Astrocyte of the spinal cord (primary cell): ENCODE measurements at regions not wholly inside any gene's neighbourhood (a gene's known extent, or its start where the extent isn't known, plus 50 kb on each side); places are given as distances from the start of the nearest gene placed in this dataset.

Experiments used
- DNase-seq: peaks from one replicate; pipeline ENCODE4 v3.0.0; 2011; ENCODE audit warnings: low read depth, low spot score
- H3K4me3 ChIP-seq: 2 replicates; pipeline ENCODE4 v1.5.1; 2011; ENCODE audit warnings: low read depth, mild to moderate bottlenecking, low read length, moderate library complexity
- in situ Hi-C: cut with HindIII; loops from 2 replicates; pipeline ENCODE4 v1.10.0; 2017; ENCODE audit warnings: low sequenced_read_pairs
- TF ChIP-seq, protein P1 (sequence below): IDR thresholded peaks from 2 replicates; pipeline ENCODE4 v1.5.1; 2012; ENCODE audit warnings: low read depth, mild to moderate bottlenecking, low read length, inconsistent platforms

DNA sequence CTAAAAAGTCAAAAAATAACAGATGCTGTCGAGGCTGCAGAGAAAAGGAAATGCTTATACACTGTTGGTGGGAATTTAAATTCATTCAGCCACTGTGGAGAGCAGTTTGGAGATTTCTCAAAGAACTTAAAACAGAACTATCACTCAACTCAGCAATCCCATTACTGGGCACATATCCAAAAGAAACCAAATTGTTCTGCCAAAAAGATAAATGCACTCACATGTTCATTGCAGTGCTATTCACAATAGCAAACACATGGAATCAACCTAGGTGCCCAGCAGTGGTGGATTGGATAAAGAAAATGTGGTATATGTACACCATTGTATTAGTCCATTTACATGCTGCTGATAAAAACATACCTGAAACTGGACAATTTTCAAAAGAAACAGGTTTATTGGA lies 116.0 kb upstream of the VGLL2 start:
- DNase-seq, result no peak

DNA sequence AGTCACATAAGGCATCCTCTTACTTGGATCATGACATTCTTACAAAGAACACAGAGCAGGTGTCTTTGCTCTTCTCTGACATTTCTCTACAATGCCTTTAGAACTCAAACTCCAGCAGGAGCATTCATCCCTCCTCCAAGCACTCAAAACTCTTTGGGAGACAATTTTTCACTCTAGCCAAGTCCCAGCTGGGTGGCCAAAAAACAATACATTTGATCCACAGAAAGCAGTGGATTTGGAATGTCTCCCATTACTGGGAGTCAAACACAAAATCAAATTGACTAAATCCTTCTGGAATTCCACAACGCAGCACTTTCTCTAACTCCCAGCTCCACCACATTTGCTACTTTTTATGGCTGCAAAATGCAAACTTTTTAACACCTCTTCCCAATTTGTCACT lies 108.6 kb upstream of the VGLL2 start:
- in situ Hi-C loops, result no loop called here
- no peak overlapping the region for H3K4me3 ChIP-seq
- DNase-seq, result no peak
- TF ChIP-seq, protein P1, sequence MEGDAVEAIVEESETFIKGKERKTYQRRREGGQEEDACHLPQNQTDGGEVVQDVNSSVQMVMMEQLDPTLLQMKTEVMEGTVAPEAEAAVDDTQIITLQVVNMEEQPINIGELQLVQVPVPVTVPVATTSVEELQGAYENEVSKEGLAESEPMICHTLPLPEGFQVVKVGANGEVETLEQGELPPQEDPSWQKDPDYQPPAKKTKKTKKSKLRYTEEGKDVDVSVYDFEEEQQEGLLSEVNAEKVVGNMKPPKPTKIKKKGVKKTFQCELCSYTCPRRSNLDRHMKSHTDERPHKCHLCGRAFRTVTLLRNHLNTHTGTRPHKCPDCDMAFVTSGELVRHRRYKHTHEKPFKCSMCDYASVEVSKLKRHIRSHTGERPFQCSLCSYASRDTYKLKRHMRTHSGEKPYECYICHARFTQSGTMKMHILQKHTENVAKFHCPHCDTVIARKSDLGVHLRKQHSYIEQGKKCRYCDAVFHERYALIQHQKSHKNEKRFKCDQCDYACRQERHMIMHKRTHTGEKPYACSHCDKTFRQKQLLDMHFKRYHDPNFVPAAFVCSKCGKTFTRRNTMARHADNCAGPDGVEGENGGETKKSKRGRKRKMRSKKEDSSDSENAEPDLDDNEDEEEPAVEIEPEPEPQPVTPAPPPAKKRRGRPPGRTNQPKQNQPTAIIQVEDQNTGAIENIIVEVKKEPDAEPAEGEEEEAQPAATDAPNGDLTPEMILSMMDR, result no peak

More for the DNA sequence above, 116.0 kb upstream of the VGLL2 start:
- TF ChIP-seq, protein P1, result no peak
- in situ Hi-C loops, result no loop called here
- H3K4me3 ChIP-seq, result no peak overlapping the region

DNA sequence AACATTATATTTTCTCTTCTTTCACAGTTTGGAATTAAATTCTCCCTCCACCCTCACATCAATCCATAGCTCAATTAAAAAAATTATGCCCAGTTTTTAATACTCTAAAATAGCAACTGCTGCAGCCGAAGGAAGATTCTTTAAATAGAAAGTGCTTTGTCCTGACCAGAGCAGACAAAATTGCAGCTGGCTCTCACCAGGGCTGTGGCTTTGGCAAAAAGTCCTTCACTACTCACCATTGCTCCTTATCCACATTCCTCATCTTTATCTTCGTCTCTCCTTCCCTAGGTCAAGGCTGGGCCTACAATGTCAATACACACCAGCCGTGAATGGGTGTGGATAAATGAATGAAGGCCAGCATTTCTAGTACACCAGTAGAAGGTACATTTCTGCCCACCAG lies 107.9 kb upstream of the VGLL2 start:
- no peak overlapping the region for H3K4me3 ChIP-seq
- in situ Hi-C loops, result no loop called here
- TF ChIP-seq, protein P1, result no peak
- DNase-seq, result no peak

DNA sequence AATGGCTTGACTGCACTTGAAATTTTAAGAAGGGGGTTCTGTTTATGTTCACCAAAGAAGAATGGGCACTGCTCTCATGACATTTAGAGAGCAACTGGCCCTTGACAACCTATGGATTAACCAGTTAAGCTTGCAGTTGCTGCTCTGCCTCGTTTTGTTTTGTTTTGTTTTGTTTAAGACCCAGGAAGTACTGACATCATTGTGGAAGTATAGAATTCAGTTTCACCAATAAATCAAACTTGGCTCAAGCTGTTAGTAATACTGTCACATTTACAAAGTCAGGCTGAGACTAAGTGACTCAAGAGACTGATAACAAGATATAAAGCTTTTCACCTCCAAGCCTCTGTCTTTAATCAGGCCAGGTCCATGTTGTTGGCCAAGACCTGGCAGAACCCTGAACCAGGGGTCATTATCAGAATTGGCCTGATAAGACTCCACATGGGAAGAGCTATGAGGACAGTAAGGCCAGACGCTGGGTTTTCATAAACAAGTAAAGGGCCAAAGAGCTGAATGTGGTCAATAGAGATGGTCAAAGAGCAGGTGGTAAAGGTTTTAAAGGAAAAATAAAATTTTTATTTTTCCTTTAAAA lies 99.4 kb upstream of the VGLL2 start:
- H3K4me3 ChIP-seq, result no peak overlapping the region
- in situ Hi-C loops, result no loop called here
- TF ChIP-seq, protein P1, result no peak
- DNase-seq, result no peak

DNA sequence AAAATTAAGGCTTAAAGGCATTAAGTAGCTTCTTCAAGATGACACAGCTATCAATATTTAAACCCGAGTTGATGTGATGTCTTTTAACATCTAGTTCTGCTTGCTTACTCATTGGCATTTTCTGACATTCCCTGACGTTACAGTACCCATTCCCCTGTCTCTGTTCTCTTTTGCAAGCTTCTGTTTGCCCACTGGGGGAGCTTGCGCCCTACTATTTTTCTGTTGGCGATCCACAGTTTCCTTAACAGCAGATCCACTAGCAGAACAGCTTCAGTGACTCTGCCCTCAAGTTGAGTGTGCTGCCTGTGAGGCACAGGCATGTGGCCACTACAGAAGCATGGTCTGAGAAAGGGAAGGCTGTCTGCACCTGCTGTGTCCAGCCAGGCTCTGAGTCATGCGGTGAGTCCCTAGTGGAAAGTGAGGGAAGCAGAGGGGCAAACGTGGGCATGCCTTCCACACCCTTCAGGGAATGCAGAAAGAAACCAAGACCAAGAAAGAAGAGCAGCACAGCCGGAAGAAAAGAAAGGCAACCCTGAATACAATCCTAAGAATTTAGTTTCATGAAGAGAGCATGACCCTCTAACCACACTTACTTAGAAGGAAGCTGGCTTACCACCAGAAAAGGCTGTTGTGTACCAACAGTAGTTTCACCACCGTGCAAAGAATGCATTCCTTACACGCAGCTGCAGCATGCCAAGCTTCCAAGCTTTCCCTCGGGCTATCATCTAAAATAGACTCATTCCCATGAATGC lies 97.7 kb upstream of the VGLL2 start:
- TF ChIP-seq, protein P1, result no peak
- DNase-seq, result peak; percentile 68
- in situ Hi-C loops, result no loop called here
- no peak overlapping the region for H3K4me3 ChIP-seq

DNA sequence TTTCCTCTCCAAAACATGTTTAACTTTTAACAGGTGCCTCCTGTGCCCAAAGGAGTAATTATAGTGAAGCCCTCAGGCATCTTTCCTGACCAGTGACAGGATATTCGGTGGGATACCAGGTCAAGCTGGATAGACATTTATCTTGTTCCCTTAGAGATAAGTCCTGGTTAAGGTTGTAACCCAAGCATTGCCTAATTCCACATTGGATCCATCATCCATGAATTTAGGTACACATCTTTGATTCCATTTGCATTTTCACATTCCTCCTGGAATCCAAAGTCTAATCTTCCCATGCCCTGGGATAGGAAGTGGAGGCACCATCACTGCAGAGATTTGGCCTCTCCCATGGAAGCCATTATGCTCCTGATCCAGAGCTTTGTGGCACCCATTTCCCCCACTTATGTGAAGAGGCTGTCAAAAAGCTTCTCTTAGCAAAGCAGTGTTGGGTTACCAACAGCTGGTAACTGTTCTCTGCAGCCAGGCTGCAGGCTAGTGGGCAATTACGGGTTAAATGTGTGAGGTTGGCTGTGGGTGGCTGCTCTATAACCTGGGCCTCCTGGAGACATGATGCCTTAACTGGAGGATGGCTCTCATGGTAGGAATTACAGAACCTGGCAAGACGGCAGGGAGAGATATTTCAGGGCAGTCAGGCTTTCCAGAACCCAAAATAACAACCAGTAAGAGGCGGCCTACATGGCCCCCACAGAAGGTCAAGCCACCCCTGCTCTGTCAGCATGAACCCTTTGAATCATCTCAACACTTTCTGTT lies 96.9 kb upstream of the VGLL2 start:
- TF ChIP-seq, protein P1, result no peak
- DNase-seq, result no peak
- in situ Hi-C loops, result no loop called here
- H3K4me3 ChIP-seq, result no peak overlapping the region
